ENCODE measurements at regions not wholly inside any gene's neighbourhood (a gene's known extent, or its start where the extent isn't known, plus 50 kb on each side); places are given as distances from the start of the nearest gene placed in this dataset.

DNA sequence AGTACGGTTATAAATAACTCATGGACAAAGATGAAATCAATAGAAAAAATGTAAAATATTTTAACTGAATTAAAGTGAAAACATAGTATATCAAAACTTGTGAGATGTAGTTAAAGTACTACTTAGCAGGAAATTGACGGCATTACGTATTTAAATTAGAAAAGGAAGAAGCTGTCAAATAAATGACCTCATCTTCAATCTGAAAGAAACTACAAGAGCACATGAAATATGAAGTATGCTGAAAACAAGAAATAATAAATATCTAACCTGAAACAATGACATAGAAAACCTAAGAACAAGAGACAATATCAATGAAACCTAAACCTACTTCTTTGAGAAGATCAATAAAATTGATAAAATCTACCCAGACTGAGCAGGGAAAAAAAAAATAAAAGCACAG is 122.2 kb upstream of the PDE4B start:
- no peak overlapping the region for H3K27ac ChIP-seq (ENCODE audit: low read depth in 1 of 2, low read length in 2 of 2)
- WGBS: 95% methylated on average over 3 of the region's 3 CpGs
- H3K36me3 ChIP-seq (ENCODE audit: control insufficient read depth in 4 of 4, insufficient read depth in 3 of 4, low read depth in 1 of 4, low read length in 3 of 4): no peaks in the 10 kb centered on the region
- H3K4me1 ChIP-seq (ENCODE audit: control insufficient read depth in 4 of 4, insufficient read depth in 4 of 4, low read length in 3 of 4): no peaks in the 10 kb centered on the region
- H3K9me3 ChIP-seq (ENCODE audit: control insufficient read depth in 4 of 4, low read length in 3 of 4): peaks cover 0 to 2% (median 0%) of the 10 kb centered on the region in 4 donors
- H3K27me3 ChIP-seq (ENCODE audit: control insufficient read depth in 4 of 4, insufficient read depth in 4 of 4, low read length in 3 of 4): peaks cover 0 to 3% (median 0%) of the 10 kb centered on the region in 4 donors
- TF ChIP-seq FOXA2 (IDR thresholded peaks at IDR 0.05): no peak
- TF ChIP-seq FOXA1 (IDR thresholded peaks at IDR 0.05): no peak
- no peak for TF ChIP-seq SP1 (IDR thresholded peaks at IDR 0.05)
- TF ChIP-seq RAD21 (IDR thresholded peaks at IDR 0.05): no peak
- TF ChIP-seq, protein P1, sequence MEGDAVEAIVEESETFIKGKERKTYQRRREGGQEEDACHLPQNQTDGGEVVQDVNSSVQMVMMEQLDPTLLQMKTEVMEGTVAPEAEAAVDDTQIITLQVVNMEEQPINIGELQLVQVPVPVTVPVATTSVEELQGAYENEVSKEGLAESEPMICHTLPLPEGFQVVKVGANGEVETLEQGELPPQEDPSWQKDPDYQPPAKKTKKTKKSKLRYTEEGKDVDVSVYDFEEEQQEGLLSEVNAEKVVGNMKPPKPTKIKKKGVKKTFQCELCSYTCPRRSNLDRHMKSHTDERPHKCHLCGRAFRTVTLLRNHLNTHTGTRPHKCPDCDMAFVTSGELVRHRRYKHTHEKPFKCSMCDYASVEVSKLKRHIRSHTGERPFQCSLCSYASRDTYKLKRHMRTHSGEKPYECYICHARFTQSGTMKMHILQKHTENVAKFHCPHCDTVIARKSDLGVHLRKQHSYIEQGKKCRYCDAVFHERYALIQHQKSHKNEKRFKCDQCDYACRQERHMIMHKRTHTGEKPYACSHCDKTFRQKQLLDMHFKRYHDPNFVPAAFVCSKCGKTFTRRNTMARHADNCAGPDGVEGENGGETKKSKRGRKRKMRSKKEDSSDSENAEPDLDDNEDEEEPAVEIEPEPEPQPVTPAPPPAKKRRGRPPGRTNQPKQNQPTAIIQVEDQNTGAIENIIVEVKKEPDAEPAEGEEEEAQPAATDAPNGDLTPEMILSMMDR (IDR thresholded peaks at IDR 0.05; ENCODE audit: low read depth, low read length, missing input control): no peak
- TF ChIP-seq HNF4G (IDR thresholded peaks at IDR 0.05): no peak
- TF ChIP-seq NR2F2 (IDR thresholded peaks at IDR 0.05): no peak
- no peak for TF ChIP-seq JUND (IDR thresholded peaks at IDR 0.05)
- no peak overlapping the region for H3K9ac ChIP-seq (ENCODE audit: low read depth in 1 of 2, low read length in 2 of 2)
- H3K4me3 ChIP-seq (ENCODE audit: low read depth in 1 of 3, low read length in 3 of 3): no peak overlapping the region
- no peak for DNase-seq (ENCODE audit: low spot score)

DNA sequence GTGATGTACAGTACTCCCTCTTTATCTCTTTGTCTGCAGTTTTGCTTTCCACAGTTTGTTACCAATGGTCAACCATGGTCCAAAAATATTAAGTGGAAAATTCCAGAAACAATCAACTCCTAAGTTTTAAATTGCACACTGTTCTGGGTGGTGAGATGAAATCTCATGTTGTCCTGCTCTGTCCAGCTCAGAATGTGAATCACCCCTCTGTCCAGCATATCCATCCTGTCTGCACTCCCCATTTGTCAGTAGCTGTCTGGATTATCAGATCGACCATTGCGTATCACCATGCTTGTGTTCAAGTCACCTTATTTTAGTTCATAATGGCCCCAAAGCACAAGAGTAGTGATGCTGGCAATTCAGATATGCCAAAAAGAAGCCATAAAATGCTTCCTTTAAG is 118.2 kb upstream of the PDE4B start:
- DNase-seq (ENCODE audit: low spot score): no peak

More for the DNA sequence above, 118.2 kb upstream of the PDE4B start:
- Histone ChIP-seq H3K27me3 (ENCODE audit: control insufficient read depth in 4 of 4, insufficient read depth in 4 of 4, low read length in 3 of 4) (no peaks in the 10 kb centered on the region), H3K9ac (ENCODE audit: low read depth in 1 of 2, low read length in 2 of 2) (no peak overlapping the region), H3K27ac (ENCODE audit: low read depth in 1 of 2, low read length in 2 of 2) (no peak overlapping the region), H3K36me3 (ENCODE audit: control insufficient read depth in 4 of 4, insufficient read depth in 3 of 4, low read depth in 1 of 4, low read length in 3 of 4) (no peaks in the 10 kb centered on the region), H3K4me3 (ENCODE audit: low read depth in 1 of 3, low read length in 3 of 3) (no peak overlapping the region), H3K9me3 (ENCODE audit: control insufficient read depth in 4 of 4, low read length in 3 of 4) (no peaks in the 10 kb centered on the region), H3K4me1 (ENCODE audit: control insufficient read depth in 4 of 4, insufficient read depth in 4 of 4, low read length in 3 of 4) (no peaks in the 10 kb centered on the region)
- TF ChIP-seq HNF4A (conservative IDR thresholded peaks at IDR 0.05) (no peak), NR2F2 (IDR thresholded peaks at IDR 0.05) (no peak), HNF4G (IDR thresholded peaks at IDR 0.05) (no peak), SP1 (IDR thresholded peaks at IDR 0.05) (no peak), TAF1 (conservative IDR thresholded peaks at IDR 0.05) (no peak), FOXA1 (IDR thresholded peaks at IDR 0.05) (no peak), YY1 (IDR thresholded peaks at IDR 0.05) (no peak), GABPA (IDR thresholded peaks at IDR 0.05 in 1 of 2, conservative IDR thresholded peaks at IDR 0.05 in 1 of 2) (no peak), EGR1 (IDR thresholded peaks at IDR 0.05; ENCODE audit: low read depth in 2 of 2) (no peak), RAD21 (IDR thresholded peaks at IDR 0.05) (no peak), RXRA (IDR thresholded peaks at IDR 0.05) (no peak), JUND (IDR thresholded peaks at IDR 0.05) (no peak), FOXA2 (IDR thresholded peaks at IDR 0.05) (no peak)
- TF ChIP-seq, protein P2, sequence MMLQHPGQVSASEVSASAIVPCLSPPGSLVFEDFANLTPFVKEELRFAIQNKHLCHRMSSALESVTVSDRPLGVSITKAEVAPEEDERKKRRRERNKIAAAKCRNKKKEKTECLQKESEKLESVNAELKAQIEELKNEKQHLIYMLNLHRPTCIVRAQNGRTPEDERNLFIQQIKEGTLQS (IDR thresholded peaks at IDR 0.05): no peak
- TF ChIP-seq, protein P3, sequence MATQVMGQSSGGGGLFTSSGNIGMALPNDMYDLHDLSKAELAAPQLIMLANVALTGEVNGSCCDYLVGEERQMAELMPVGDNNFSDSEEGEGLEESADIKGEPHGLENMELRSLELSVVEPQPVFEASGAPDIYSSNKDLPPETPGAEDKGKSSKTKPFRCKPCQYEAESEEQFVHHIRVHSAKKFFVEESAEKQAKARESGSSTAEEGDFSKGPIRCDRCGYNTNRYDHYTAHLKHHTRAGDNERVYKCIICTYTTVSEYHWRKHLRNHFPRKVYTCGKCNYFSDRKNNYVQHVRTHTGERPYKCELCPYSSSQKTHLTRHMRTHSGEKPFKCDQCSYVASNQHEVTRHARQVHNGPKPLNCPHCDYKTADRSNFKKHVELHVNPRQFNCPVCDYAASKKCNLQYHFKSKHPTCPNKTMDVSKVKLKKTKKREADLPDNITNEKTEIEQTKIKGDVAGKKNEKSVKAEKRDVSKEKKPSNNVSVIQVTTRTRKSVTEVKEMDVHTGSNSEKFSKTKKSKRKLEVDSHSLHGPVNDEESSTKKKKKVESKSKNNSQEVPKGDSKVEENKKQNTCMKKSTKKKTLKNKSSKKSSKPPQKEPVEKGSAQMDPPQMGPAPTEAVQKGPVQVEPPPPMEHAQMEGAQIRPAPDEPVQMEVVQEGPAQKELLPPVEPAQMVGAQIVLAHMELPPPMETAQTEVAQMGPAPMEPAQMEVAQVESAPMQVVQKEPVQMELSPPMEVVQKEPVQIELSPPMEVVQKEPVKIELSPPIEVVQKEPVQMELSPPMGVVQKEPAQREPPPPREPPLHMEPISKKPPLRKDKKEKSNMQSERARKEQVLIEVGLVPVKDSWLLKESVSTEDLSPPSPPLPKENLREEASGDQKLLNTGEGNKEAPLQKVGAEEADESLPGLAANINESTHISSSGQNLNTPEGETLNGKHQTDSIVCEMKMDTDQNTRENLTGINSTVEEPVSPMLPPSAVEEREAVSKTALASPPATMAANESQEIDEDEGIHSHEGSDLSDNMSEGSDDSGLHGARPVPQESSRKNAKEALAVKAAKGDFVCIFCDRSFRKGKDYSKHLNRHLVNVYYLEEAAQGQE (IDR thresholded peaks at IDR 0.05): no peak
- TF ChIP-seq, protein P1 (IDR thresholded peaks at IDR 0.05; ENCODE audit: low read depth, low read length, missing input control): no peak
- WGBS: 97% methylated on average over 2 of the region's 2 CpGs
